ENCODE measurements at regions not wholly inside any gene's neighbourhood (a gene's known extent, or its start where the extent isn't known, plus 50 kb on each side); places are given as distances from the start of the nearest gene placed in this dataset.

- TF ChIP-seq CTCF (IDR thresholded peaks at IDR 0.05), result no peak
- ATAC-seq (ENCODE audit: low FRiP score) (no peak), DNase-seq (ENCODE audit: low spot score) (no peak)
These were observed 52.0 kb upstream of the BMP2 start for GRCh38 chr20:6715401-6715941.

- ATAC-seq (ENCODE audit: low FRiP score) (no peak), DNase-seq (ENCODE audit: low spot score) (no peak)
- TF ChIP-seq CTCF (IDR thresholded peaks at IDR 0.05), result no peak
These were observed 53.2 kb upstream of the BMP2 start for GRCh38 chr20:6714279-6714711.

GRCh38 chr20:6711951-6712649, 55.4 kb upstream of the BMP2 start:
- TF ChIP-seq CTCF (IDR thresholded peaks at IDR 0.05), result no peak
- DNase-seq (ENCODE audit: low spot score) (no peak), ATAC-seq (ENCODE audit: low FRiP score) (no peak)

- ATAC-seq (ENCODE audit: low FRiP score), result no peak
- no peak for TF ChIP-seq CTCF (IDR thresholded peaks at IDR 0.05)
- DNase-seq (ENCODE audit: low spot score), result no peak
These were observed 57.4 kb upstream of the BMP2 start for GRCh38 chr20:6709910-6710595.

GRCh38 chr20:6708010-6708409, 59.5 kb upstream of the BMP2 start:
- TF ChIP-seq CTCF (IDR thresholded peaks at IDR 0.05), result no peak
- no peak for ATAC-seq (ENCODE audit: low FRiP score)
- DNase-seq (ENCODE audit: low spot score), result no peak

- DNase-seq (ENCODE audit: low spot score), result no peak
- no peak for ATAC-seq (ENCODE audit: low FRiP score)
- no peak for TF ChIP-seq CTCF (IDR thresholded peaks at IDR 0.05)
These were observed 60.1 kb upstream of the BMP2 start for GRCh38 chr20:6707321-6707831.

Data from omental fat pad (tissue), 3 donors.